ENCODE measurements at regions not wholly inside any gene's neighbourhood (a gene's known extent, or its start where the extent isn't known, plus 50 kb on each side); places are given as distances from the start of the nearest gene placed in this dataset.

GRCh38 chr3:127472506-127472905, 118.0 kb downstream of the TPRA1 start:
- TF ChIP-seq CTCF (IDR thresholded peaks at IDR 0.05; ENCODE audit: poor library complexity, severe bottlenecking) (no peak), RAD21 (conservative IDR thresholded peaks at IDR 0.05) (no peak), EZH2 (IDR thresholded peaks at IDR 0.05; ENCODE audit: borderline replicate concordance, insufficient read depth, low read length, poor library complexity, severe bottlenecking) (no peak), TAF1 (IDR thresholded peaks at IDR 0.05; ENCODE audit: low read depth) (no peak), EP300 (conservative IDR thresholded peaks at IDR 0.05; ENCODE audit: poor library complexity, severe bottlenecking) (no peak), REST (IDR thresholded peaks at IDR 0.05; ENCODE audit: borderline replicate concordance) (no peak), POLR2AphosphoS5 (IDR thresholded peaks at IDR 0.05) (no peak)

Measured in neural cell (in vitro differentiated cells).